ENCODE measurements at regions not wholly inside any gene's neighbourhood (a gene's known extent, or its start where the extent isn't known, plus 50 kb on each side); places are given as distances from the start of the nearest gene placed in this dataset.

DNA sequence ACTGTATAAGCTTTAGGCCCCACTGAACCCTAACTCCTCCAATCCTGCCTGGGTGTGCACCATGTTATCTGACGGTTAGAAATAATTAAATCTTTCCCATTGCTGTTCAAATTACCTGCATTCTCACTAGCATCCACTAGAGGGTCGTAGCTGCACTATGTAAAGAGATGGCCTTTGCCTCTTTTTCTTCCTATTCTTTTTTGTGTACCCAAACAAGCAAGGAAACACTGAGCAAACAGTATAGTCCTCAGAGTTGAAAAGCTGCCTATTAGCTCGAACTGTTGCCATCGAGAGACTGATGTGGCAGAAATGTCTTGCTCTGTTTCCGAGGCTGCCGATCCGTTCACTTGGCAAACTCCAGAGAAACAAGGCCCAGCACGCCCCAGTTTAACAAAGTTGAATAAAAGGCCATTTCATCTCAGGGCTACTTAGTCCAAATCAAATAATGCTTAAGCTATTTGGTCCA lies 163.8 kb upstream of the TRPM3 start:
- TF ChIP-seq CTCF (IDR thresholded peaks at IDR 0.05): peak; percentile 89
- no peak for TF ChIP-seq POLR2A (IDR thresholded peaks at IDR 0.05; ENCODE audit: low read length)
- TF ChIP-seq, protein P1, sequence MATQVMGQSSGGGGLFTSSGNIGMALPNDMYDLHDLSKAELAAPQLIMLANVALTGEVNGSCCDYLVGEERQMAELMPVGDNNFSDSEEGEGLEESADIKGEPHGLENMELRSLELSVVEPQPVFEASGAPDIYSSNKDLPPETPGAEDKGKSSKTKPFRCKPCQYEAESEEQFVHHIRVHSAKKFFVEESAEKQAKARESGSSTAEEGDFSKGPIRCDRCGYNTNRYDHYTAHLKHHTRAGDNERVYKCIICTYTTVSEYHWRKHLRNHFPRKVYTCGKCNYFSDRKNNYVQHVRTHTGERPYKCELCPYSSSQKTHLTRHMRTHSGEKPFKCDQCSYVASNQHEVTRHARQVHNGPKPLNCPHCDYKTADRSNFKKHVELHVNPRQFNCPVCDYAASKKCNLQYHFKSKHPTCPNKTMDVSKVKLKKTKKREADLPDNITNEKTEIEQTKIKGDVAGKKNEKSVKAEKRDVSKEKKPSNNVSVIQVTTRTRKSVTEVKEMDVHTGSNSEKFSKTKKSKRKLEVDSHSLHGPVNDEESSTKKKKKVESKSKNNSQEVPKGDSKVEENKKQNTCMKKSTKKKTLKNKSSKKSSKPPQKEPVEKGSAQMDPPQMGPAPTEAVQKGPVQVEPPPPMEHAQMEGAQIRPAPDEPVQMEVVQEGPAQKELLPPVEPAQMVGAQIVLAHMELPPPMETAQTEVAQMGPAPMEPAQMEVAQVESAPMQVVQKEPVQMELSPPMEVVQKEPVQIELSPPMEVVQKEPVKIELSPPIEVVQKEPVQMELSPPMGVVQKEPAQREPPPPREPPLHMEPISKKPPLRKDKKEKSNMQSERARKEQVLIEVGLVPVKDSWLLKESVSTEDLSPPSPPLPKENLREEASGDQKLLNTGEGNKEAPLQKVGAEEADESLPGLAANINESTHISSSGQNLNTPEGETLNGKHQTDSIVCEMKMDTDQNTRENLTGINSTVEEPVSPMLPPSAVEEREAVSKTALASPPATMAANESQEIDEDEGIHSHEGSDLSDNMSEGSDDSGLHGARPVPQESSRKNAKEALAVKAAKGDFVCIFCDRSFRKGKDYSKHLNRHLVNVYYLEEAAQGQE (IDR thresholded peaks at IDR 0.05): no peak

Measured in A549 (cell line).